ENCODE measurements at regions not wholly inside any gene's neighbourhood (a gene's known extent, or its start where the extent isn't known, plus 50 kb on each side); places are given as distances from the start of the nearest gene placed in this dataset.

- ChIA-PET CTCF (ENCODE audit: low intra/inter-chr PET ratio, low total read pairs) (no interaction called here), POLR2A (no interaction called here)
- H3K9ac ChIP-seq (ENCODE audit: insufficient read depth, low read depth, low read length), result no peak overlapping the region
- FAIRE-seq (no peak), ATAC-seq (peak; percentile 56), DNase-seq (ENCODE audit: low spot score) (no peak)
- H3K79me2 ChIP-seq (ENCODE audit: insufficient read depth, low read length), result no peaks in the 10 kb centered on the region
- H3K27me3 ChIP-seq (ENCODE audit: control insufficient read depth in 1 of 2, insufficient read depth in 2 of 2, low read length in 2 of 2), result no peaks in the 10 kb centered on the region
- intact Hi-C loops (cut with micrococcal nuclease; ENCODE audit: unreplicated experiment), result no loop called here
- in situ Hi-C loops (cut with HindIII; ENCODE audit: extremely low pct_ligation_motif_present, low pct_unique_long_range_greater_than_20kb), result no loop called here
- no peaks in the 10 kb centered on the region for H3K36me3 ChIP-seq (replicated peaks in 1 of 2; ENCODE audit: control insufficient read depth in 1 of 2, insufficient read depth in 2 of 2, low read length in 2 of 2)
- no TSS peak for BruUV-seq (replicated peaks)
- H3K4me2 ChIP-seq (ENCODE audit: low read depth, low read length), result no peak overlapping the region
- H4K20me1 ChIP-seq (ENCODE audit: insufficient read depth, low read length), result no peaks in the 10 kb centered on the region
- 0 out of 2 replicates have a peak, but pooled peaks have one; percentile 64 for TF ChIP-seq FOXO4 (CRISPR knock-in tag; conservative IDR thresholded peaks at IDR 0.05)
- TF ChIP-seq NFE2L2 (IDR thresholded peaks at IDR 0.05; ENCODE audit: low read length), result peak; percentile 78
- TF ChIP-seq CEBPB (IDR thresholded peaks at IDR 0.05; ENCODE audit: borderline replicate concordance, low read depth, low read length), result 0 out of 2 replicates have a peak, but pooled peaks have one; percentile 10
- TF ChIP-seq, protein P1, sequence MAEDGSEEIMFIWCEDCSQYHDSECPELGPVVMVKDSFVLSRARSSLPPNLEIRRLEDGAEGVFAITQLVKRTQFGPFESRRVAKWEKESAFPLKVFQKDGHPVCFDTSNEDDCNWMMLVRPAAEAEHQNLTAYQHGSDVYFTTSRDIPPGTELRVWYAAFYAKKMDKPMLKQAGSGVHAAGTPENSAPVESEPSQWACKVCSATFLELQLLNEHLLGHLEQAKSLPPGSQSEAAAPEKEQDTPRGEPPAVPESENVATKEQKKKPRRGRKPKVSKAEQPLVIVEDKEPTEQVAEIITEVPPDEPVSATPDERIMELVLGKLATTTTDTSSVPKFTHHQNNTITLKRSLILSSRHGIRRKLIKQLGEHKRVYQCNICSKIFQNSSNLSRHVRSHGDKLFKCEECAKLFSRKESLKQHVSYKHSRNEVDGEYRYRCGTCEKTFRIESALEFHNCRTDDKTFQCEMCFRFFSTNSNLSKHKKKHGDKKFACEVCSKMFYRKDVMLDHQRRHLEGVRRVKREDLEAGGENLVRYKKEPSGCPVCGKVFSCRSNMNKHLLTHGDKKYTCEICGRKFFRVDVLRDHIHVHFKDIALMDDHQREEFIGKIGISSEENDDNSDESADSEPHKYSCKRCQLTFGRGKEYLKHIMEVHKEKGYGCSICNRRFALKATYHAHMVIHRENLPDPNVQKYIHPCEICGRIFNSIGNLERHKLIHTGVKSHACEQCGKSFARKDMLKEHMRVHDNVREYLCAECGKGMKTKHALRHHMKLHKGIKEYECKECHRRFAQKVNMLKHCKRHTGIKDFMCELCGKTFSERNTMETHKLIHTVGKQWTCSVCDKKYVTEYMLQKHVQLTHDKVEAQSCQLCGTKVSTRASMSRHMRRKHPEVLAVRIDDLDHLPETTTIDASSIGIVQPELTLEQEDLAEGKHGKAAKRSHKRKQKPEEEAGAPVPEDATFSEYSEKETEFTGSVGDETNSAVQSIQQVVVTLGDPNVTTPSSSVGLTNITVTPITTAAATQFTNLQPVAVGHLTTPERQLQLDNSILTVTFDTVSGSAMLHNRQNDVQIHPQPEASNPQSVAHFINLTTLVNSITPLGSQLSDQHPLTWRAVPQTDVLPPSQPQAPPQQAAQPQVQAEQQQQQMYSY (CRISPR knock-in tag; IDR thresholded peaks at IDR 0.05), result no peak
- peak; percentile 20; the same call in 1 of the 2 replicates for TF ChIP-seq HNF4A (CRISPR knock-in tag; IDR thresholded peaks at IDR 0.05)
- no peak overlapping the region for H3K27ac ChIP-seq (ENCODE audit: extremely low read length, insufficient read depth, low read length)
- H3K4me1 ChIP-seq (ENCODE audit: insufficient read depth, low read length), result peaks cover 12% of the 10 kb centered on the region; the same call in 1 of the 2 replicates
- no peak overlapping the region for H2AFZ ChIP-seq (ENCODE audit: low read length)
- H3K4me3 ChIP-seq (replicated peaks in 1 of 3; ENCODE audit: insufficient read depth in 1 of 3, low read depth in 2 of 3, low read length in 3 of 3), result no peak overlapping the region
- WGBS (ENCODE audit: low lambda C conversion rate), result 32% methylated on average over 3 of the region's 3 CpGs
- H3K9me3 ChIP-seq (ENCODE audit: low read length), result no peaks in the 10 kb centered on the region
Measured at GRCh38 chr14:30805284-30805683, 69.1 kb upstream of the COCH start.
